ENCODE measurements at regions not wholly inside any gene's neighbourhood (a gene's known extent, or its start where the extent isn't known, plus 50 kb on each side); places are given as distances from the start of the nearest gene placed in this dataset.

DNA sequence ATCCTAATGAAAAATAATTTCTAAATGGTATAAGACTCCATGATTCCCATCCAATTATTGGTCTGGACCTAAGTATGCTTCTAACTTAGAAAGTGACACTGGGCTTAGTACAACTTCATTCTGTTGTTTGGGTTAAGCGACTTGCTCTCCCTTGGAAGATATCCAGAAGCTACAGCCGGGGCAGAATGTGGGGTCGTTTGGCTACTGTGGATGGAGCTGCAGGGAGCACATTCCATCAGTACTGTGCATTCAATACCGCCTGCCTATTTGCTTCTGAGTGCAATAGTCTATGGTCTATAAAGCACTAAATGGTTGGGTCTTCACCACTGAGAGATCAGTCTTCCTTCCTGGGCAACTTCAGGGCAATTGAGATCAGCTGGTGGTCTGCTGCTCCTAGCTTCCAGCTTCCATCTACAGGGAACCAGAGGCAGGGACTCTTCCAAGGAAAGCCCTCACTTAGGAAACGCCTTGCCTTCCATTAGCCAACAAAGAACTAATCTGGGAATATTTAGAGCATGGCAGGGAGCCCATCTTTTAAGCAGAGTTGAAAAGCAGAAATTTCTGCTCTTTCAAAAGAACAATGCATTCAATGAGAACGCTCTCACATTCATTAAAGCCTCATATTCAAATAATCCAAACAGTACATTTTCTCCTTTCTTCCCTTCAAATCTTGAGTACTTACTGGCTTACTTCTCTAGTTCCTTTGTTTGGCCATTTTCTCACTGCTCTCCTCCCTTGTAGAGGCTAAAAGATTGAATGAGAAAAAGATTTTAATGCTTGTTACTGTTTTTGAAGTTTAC is 1049.9 kb upstream of the TENM3 start:
- FAIRE-seq, result no peak

DNA sequence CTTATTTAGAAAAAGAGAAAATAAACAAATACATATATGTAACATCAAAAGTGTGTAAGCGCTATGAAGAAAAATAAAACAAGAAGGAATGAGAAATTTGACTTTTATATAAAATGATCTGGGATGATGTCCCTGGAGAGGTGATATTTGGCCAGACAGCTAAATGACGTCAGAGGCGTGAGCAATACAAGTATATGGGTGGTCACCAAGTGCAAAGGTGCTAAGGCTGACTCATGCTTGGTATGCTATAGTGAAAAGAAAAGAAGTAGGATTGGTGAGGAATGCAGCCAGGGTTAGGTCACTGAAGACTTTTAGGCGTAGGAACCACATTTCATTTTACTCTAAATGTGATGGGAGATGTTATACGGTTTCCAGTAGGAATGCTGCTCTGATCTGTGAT is 1049.1 kb upstream of the TENM3 start:
- no peak for FAIRE-seq

DNA sequence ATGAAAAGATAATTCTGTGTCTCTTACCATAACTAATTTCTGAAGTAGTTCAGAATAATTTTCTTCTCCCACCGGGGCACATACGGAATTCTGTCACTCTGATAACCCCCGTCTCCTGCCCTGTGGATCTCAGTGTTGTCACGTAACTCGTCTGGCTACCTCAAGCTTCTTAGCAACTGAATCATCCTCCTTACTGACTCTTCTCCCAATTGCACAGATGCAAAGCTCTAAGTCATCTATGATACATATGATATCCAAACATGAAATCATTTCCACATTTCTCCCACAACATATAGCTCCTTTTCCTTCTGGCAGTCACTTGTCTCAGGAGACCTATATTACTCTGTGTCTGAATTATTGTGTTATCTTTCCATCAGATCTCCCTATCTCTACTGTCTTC is 1043.1 kb upstream of the TENM3 start:
- no peak for FAIRE-seq

DNA sequence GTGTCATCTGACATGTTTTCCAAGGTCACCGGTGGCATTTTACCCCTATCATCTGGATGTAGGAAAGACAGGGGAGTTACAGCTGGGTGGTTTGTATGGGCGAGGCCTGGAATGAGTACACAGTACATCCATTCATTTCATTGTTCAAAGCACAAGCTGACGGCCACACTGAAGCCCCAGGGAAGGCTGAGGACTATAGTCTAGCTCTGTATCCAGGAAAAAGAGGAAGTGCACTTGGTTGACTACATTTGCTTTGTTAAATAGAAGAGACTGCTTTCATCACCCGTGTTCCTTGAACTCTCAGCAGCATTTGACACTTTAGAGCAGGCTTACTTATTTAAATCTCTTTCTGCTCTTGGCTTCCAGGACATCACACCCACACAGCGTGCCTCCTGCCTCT is 1041.0 kb upstream of the TENM3 start:
- FAIRE-seq, result no peak

DNA sequence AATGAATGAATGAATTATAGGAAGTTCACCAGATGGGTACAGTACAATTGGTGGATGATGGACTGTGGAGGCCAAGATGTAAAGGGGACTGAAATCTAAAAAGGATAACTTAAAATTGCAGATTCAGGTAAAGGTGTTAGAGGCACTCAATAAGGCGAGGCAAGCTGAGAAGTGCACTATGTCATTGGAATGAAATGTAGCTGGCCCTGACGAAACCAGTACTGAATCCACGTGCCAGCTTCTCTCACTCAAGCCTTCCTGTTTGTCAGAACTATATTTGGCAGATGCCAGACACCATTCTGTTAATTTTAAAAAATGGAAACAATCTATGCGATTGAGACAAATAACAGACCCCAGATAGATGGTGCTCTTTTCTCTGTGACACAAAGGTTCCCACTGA is 1039.1 kb upstream of the TENM3 start:
- no peak for FAIRE-seq

DNA sequence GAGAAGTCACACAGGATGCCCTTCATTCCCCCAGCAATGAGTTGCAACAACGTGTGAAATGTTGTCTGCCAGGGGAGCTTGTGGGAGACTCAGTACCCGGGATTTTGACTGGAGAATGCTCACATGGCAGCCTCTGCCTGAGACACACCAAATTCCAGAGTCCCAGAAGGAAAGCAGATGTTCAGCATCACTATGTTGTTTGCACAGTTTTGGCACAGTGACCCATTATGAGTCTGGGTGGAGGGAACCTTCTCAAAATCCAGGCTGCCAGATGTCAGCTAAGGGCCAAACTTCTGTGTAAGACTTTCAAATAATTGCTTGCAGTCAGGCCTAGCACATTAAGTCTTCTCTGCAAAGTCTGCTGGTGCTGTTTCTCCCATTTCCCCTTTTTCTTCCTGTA is 1029.7 kb upstream of the TENM3 start:
- FAIRE-seq, result no peak

DNA sequence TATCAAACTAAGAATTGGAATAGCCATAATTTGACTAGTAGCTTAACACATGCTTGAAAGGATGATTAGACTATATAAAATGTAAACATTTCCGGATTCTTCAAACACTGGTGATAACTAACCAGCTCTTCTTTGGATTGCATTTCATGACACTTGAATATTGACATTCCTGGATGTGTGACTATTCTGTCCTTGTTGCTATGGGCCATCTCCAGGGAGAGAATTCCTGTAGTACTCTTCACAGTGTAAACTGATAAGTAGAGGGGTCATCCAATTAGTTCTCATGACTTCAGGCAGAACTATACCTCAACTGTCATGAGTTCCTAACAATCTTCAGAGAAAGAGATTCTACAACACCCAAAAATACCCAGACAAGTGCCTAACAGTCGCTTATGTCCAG is 1026.7 kb upstream of the TENM3 start:
- no peak for FAIRE-seq

DNA sequence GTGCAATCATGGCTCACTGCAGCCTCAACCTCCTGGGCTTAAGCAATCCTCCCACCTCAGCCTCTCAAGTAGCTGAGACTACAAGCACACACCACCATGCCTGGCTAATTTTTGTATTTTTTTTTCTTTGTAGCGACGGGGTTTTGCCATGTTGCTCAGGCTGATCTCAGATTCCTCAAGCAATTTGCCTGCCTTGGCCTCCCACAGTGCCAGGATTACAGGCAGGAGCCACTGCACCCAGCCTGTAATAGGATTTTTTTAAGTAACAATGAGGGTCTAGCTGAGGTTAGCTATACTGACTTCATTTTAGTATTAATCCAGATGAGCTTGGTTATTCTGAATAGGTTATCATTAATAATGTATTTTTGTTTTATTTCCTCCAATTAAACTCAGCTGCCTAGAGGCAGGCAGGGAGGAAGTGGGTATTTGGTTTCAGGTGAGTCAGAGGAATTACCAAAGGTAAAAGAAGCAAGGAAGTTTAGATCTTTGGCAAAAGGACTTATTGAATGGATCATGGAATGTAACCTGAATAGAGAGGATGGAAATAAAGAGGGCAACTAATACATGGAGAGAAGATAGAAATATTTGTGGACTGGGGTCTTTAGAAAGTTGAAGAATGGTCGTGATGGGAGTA is 1023.3 kb upstream of the TENM3 start:
- no peak for FAIRE-seq

DNA sequence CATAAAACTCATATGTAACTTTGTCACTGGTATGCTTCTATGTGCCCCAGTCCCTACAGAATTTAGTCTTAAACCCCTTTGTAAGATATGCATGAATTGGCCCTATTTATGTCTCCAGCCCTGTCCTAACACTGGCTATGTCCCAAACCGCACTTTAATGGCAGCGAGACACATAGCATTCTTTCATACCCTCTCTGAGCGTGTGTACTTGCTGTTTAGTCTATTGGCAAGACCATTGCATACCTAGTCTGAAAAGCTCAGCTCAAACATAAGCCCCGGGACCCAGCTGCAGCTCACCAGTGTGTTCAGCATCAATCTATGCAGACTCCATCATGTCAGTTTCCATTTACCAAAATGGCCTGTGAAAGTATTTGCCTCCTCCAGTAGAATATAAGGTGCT is 1018.4 kb upstream of the TENM3 start:
- FAIRE-seq, result no peak

DNA sequence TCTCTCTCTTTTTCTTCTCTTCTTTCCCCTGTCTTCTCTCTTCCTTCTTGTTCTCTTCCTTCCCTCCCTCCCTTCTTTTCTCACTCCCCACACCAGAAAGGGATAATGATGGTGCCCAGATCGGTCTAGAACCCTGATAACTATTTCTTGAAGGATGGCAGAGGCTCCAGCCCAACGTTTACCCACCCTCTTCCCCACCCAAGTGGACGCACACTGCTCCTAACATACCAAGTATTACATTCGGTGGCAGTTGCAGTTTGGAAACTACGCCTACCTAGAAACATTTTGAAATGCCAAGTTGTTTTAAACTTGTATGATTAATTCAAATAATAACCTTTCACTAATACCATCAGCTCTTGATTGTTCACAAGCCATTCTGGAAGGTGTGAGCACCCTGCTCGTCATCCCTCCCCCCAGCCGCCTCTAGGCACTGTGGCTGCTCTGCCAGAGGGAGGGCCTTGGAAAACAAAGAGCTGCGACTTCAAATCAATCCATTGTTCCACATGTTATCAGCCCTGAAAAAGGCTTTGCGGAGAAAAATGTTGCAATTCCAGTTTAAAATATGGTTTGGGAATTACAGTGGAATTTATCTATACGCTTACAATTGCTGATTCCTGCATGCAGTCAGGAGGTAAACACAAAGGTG is 1017.5 kb upstream of the TENM3 start:
- FAIRE-seq, result no peak

DNA sequence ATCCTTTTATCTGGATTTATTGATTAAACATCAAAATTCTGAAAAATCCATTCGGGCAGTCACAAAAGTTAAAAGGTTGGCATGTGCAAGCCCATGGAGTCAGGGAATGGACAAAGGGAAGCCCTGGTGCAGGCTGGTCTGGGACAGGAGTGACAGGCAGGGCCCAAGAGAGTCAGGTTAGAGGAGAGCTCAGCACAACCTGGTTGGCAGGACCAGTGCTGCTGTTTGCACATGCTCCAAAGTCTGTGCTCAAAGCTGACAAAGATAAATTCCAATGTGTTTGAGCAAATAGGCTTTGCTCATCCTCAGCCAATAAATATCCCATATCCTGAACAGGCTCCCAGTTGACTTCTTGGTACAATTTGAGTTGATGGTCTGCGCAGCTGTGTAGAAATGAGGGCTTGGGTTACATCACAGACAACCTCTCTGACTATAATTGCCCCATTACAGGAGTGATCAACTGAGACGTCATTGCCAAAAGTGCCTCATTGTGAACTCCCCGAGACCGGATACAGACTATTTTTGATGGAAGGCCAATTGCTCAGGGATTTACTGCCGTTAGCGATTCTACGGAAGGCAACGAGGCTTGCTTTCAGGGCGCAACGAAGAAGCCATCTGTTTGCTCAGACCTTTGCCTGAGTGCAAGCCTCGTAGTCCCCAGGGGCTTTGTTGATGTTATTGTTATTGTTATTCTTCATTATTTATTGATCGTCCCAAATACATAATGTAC is 1008.1 kb upstream of the TENM3 start:
- FAIRE-seq, result no peak

DNA sequence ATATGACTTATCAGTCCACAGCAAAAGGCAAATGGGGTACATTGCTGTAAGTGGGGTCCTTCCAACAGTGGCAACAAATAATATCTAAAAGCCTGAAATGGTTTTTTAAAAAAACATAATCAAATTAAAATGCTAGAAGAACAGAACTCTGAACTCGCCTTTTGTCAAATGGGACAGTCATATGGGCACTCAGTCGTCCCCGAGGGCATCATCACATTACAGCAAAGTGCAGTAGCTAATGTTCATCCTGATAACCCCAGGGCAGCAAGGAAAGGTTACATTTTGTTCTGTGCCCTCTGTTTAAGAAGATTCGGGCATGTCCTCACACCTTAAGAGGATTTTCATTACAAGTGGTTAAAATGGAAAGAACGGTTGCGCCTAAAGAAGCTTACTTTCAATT is 997.9 kb upstream of the TENM3 start:
- no peak for FAIRE-seq

DNA sequence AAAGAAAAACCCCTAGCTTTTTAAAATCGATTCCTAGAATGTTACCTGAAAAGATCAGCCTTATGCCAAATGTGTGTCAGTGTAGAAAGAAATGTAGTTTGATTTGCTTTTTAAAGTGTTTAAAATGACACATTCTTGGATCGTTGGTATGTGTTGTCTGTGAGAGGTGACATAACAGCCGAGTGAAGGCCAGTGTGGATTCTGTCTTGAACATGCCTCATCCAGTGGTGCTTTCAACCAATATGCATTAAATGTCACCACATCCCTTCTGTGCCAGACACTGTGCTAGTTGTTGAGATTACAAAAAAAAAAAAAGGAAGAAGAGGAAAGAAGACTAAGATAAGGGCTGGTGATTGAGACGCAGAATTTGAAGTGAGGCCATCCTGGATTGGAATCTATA is 994.2 kb upstream of the TENM3 start:
- no peak for FAIRE-seq

DNA sequence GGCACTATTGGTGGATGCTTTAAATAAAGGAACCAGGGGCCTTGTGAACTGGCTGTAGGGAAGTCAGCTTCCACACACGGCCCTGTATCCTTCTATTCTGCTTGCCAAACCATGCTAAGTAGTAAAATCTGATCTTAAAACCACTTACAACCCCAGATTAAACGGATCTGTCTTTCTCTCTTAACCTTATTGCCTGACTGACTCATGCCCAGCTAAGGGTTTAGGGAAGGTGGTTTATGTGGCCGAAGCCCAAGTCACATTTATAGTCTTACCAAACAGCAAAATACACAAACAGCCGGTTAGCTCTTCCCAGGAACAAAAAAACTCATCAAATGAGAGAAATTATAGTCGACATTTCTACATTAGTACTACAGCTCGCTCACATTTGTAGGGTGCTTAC is 988.4 kb upstream of the TENM3 start:
- FAIRE-seq, result no peak

DNA sequence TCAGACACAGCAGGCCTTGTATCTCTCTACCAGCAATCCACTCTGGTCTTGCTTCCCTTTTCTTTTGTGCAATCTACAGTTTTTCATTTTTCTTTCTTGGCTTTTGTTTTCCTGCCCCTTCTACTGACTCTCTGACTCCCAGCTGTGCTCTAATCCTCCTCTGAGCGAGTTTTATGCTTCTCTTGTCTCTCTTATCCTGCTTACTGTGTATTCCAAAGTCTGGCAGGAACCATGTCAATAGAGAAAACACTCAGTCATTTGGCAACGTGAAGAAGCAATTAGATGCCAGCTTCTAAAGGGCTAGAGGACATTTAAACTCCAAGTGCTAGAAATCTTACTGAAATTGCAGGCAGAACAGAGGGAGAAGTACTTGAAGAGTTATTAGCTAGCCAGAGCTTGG is 984.6 kb upstream of the TENM3 start:
- FAIRE-seq, result no peak

DNA sequence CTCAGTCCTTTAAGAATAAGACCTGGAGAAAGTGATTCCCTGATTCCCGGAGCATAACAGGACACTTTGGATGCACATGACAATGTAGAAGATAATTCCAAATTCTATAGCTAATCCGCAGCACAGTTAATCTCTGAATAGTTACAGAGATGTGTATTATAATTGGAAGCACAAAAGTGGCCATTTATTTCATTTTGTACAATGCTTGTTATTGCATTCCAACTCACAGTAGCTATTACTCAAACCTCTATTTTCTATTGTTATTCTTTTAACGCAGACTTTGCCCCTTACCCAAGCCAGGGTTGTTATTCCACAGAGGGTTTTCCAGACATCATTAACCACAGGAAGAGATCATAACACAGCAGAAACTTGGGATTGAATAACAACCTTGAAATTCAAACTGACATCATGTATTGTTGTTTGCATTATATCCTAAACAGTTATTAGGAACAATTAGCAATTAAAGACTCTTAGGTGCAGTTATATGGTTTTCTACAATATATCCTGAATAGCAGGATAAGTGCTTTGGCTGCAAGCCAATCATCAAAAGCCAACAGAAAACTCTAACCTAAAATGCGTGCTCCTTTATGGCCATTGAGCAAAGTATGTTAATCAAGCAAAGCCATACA is 984.0 kb upstream of the TENM3 start:
- no peak for FAIRE-seq

DNA sequence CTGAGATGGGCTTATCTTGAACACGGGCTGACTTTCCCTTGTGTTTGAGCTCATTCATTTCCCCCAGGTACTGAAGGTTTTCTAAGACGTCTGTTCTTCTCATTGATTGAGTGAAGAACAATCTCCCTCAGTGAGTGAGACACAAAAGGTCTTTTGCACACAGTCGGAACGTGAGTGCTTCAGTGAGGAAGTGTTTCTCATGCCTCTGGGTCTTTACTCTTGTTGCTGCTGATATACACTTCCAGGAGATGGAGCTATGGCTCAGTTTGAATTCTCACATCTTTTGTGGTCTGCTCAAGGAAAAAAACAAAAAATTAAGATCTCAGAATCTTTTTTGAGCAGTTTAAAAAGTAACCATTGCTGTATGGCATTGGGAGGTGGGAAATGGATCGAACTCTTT is 981.9 kb upstream of the TENM3 start:
- no peak for FAIRE-seq

DNA sequence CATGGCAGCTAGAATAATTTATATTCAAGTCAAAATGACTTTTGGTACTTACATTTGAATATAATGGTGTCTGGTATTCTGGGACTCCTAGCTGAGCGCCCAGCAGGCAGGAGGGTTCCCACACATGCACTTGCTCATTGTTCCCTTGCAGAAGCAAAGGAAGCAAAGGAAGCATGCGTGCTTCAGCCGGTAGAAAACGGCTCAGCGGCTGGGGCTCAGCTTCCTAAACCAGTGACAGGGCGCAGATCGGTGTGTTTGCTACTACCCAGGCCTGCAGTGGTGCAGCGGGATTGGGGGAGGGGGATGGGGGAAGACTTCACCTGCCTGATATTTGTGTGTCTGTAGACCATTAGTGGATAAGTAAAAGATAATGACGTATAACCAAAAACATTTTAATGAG is 978.3 kb upstream of the TENM3 start:
- FAIRE-seq, result no peak

DNA sequence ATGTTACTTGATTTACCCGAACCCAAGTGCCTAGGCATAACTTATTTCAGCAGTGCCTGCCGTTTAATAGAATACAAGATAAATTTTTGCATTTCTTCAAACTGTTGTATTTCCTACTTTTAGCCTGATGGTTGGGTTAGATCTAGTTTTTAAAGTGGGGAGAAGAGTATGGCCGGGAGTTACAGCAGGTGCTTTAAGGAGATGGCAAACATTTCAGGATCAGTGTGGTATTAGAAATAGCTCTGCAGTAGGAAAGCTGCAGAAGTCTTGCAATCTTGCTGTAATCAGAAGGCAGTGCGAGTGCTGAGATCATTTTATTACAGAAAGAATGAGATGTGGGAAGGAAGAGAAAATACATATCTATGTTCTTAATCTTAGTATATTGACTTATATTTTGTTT is 977.8 kb upstream of the TENM3 start:
- FAIRE-seq, result no peak

DNA sequence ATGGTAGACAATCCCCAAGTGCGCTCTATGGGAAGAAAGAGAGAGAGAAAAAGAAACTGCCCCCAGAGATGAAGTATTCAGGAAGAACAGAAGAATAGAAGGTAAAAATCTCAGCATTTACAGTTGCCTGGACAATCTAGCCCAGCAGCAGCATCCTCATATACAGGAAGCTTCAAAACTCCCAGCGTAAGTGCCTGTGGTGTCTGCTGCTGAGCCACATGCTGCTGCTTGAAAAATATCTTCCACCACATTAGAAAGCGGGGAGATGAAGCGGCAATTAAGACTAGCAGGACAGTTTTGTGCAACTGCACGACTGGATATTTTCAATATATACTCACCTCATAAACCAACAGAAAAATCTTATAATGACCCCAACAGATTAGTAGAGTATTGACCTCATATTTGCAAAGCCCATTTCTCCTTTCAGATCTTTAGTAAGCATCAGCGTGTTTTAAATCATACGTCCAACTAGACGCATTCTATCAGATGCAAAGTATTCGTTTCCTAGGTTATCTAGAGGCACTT is 972.0 kb upstream of the TENM3 start:
- FAIRE-seq, result no peak

DNA sequence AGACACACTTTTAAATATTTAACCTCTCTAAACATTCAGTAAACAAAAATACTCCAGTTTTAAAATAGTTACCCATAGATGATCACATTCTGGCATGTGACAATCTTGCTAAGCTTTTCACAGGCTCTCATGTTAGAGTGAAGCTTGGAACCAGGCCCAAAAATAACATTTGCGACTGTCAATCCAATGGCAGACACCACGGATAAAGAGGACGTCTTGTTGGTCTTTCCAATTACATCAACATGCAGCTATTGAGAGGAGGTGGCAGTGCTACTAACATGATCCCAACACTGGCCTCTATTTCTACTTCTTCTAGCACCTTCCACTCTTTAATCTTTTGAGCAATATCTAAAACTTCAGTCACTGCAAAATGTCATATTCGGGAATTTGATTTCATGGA is 970.8 kb upstream of the TENM3 start:
- no peak for FAIRE-seq

DNA sequence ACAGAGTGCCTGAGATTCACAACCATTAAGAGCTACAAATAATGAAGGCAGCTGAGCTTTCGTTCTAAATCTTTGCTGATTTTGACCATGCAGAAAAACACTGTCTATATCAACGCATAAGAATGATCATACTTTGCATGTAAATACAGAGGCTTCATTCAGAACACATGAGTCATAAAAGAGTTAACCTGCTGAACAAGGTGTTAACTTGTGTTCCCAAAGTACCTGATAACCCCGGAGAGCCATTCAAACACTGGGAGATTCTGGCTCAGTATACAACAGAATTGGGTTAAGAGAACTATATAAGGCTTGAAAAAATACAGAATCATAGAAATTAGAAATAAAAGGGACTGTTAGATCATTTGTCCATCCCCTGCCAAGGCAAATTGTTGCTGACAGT is 964.3 kb upstream of the TENM3 start:
- FAIRE-seq, result no peak

DNA sequence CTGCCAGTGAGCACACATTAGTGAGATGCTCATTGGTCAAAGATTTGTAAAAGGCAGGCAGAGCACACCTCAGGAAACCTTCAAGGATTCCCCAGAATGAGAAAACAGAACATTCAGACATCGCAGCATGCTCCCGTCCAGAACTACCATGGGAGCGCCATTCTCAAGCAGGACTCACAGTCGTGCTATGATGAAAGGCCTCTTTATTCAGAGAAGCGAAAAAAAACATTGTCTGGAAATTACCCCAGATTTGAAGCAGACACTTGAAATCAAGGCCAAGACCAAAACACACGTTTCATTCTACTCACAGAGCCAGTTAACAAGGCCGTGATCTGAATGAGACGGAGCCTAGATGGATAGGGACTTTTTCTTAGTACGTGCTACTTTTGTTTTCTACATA is 961.8 kb upstream of the TENM3 start:
- no peak for FAIRE-seq

Measured in G401.6 (cell line).